K562 (cell line): ENCODE measurements at regions not wholly inside any gene's neighbourhood (a gene's known extent, or its start where the extent isn't known, plus 50 kb on each side); places are given as distances from the start of the nearest gene placed in this dataset.

Experiments
- ATAC-seq: fragments of 200-7000 bp; cut with Tn5 transposase; 3 replicates; pipeline ENCODE4 v1.9.1; 2020; ENCODE audit warnings: moderate library complexity
- BruUV-seq: library from RNA; stranded (reverse); fragments of 400-500 nt; replicated peaks from 2 replicates; lab custom pipeline; 2021; lab: Mats Ljungman, UMichigan
- CTCF ChIA-PET: fragments of 300-600 bp; formaldehyde crosslinking; extraction: SDS; loops from one replicate; lab custom pipeline; 2021; ENCODE audit warnings: low intra/inter-chr PET ratio; lab: Yijun Ruan, JAX
- POLR2A ChIA-PET: fragments of 300-600, 350-650 bp; sonication (Branson Sonifier 250); formaldehyde crosslinking; extraction: SDS; loops from one replicate; lab custom pipeline; 2021; ENCODE audit warnings: antibody characterized with exemption, inconsistent platforms; lab: Yijun Ruan, JAX
- DNase-seq, 4 experiments: peaks; one replicate each; pipeline versions ENCODE4 v3.0.0 to v3.0.0-alpha.2; 2011 to 2018; ENCODE audit warnings: low spot score in 3 of 4, mixed read lengths in 3 of 4; ENCODE audit errors: extremely low read depth in 1 of 4
- FAIRE-seq: peaks from 2 replicates; lab custom pipeline; 2011; peaks lifted over from hg19 to GRCh38; lab: Jason Lieb, UNC
- H2AFZ ChIP-seq: 2 replicates; pipeline ENCODE4 v1.6.0; 2011; ENCODE audit warnings: low read depth, low read length, control low read depth, inconsistent platforms
- H3K27ac ChIP-seq: fragments of 200-600 bp; 3 replicates; pipeline ENCODE4 v1.8.0; 2011; ENCODE audit warnings: low read depth, mild to moderate bottlenecking, control low read depth, inconsistent platforms, low read length, moderate library complexity, mixed read lengths; ENCODE audit errors: extremely low read depth
- H3K27me3 ChIP-seq, 2 experiments: fragments of 300-600 bp in 1 of 2; 2 replicates in 1 of 2; 3 replicates in 1 of 2; pipeline versions ENCODE4 v1.6.0 to v1.8.0; 2011; ENCODE audit warnings: inconsistent platforms in 2 of 2, low read length in 2 of 2, mild to moderate bottlenecking in 1 of 2, mixed read lengths in 1 of 2, moderate library complexity in 1 of 2; ENCODE audit not compliant: control insufficient read depth in 2 of 2, insufficient read depth in 2 of 2
- H3K36me3 ChIP-seq: fragments of 300-600 bp; 3 replicates; pipeline ENCODE4 v1.8.0; 2011; ENCODE audit warnings: mild to moderate bottlenecking, low read length, inconsistent platforms; ENCODE audit not compliant: control insufficient read depth, insufficient read depth
- H3K4me1 ChIP-seq, 2 experiments: fragments of 200-600 bp in 1 of 2; replicated peaks in 1 of 2; 2 replicates in 1 of 2; 3 replicates in 1 of 2; pipeline versions ENCODE4 v1.5.1 to v1.8.0; 2011; ENCODE audit warnings: inconsistent platforms in 2 of 2, low read length in 2 of 2, mild to moderate bottlenecking in 1 of 2, mixed read lengths in 1 of 2, moderate library complexity in 1 of 2; ENCODE audit not compliant: control insufficient read depth in 2 of 2, insufficient read depth in 2 of 2
- H3K4me2 ChIP-seq: 2 replicates; pipeline ENCODE4 v1.6.1; 2011; ENCODE audit warnings: low read length, control low read depth, inconsistent platforms, mixed read lengths; ENCODE audit not compliant: insufficient read depth
- H3K4me3 ChIP-seq: fragments of 200-600 bp; sonication (generic), shearing (Covaris generic); 2 replicates; pipeline ENCODE4 v1.5.1; 2016; ENCODE audit warnings: control low read depth, inconsistent platforms
- H3K79me2 ChIP-seq: fragments of 200-600 bp; 3 replicates; pipeline ENCODE4 v1.8.0; 2011; ENCODE audit warnings: low read length, inconsistent platforms; ENCODE audit not compliant: control insufficient read depth, insufficient read depth
- H3K9ac ChIP-seq, 2 experiments: 2 replicates each; pipeline versions ENCODE4 v1.6.0 to v1.6.1; 2011; ENCODE audit warnings: low read depth in 2 of 2, low read length in 2 of 2, control low read depth in 1 of 2, inconsistent platforms in 1 of 2, mild to moderate bottlenecking in 1 of 2, mixed read lengths in 1 of 2; ENCODE audit not compliant: insufficient read depth in 1 of 2
- H3K9me1 ChIP-seq: one replicate; pipeline ENCODE4 v1.6.0; 2011; ENCODE audit warnings: inconsistent platforms, mild to moderate bottlenecking, low read length, moderate library complexity; ENCODE audit not compliant: control insufficient read depth, insufficient read depth
- H3K9me3 ChIP-seq: replicated peaks from 2 replicates; pipeline ENCODE4 v1.5.1; 2011; ENCODE audit warnings: low read depth, low read length, inconsistent platforms; ENCODE audit not compliant: control insufficient read depth, insufficient read depth
- H4K20me1 ChIP-seq: replicated peaks from 2 replicates; pipeline ENCODE4 v1.6.1; 2011; ENCODE audit warnings: low read length, inconsistent platforms, mixed read lengths; ENCODE audit not compliant: control insufficient read depth, insufficient read depth
- C11orf30 ChIP-seq: fragments of 450-650 bp; IDR thresholded peaks from 2 replicates; pipeline ENCODE4 v1.6.1; 2016; ENCODE audit warnings: low read depth, mild to moderate bottlenecking
- NR4A1 ChIP-seq, 2 experiments: fragments of 250-450 bp in 1 of 2; fragments of 450-650 bp in 1 of 2; sonication (Bioruptor Pico) in 1 of 2; IDR thresholded peaks; 2 replicates each; pipeline versions ENCODE4 v1.4.0 to v1.6.1; 2016 to 2020; ENCODE audit warnings: mild to moderate bottlenecking in 2 of 2, missing compliant biosample characterization in 1 of 2, missing genetic modification characterization in 1 of 2, moderate library complexity in 1 of 2
- RFX1 ChIP-seq: fragments of 450-650 bp; IDR thresholded peaks from 2 replicates; pipeline ENCODE4 v1.6.1; 2016; ENCODE audit warnings: mild to moderate bottlenecking, moderate library complexity
- TCF3 ChIP-seq: sonication (generic); formaldehyde crosslinking; IDR thresholded peaks from 2 replicates; pipeline ENCODE4 v1.4.0; 2020; ENCODE audit warnings: mild to moderate bottlenecking, missing genetic modification reagents
- ZNF75A ChIP-seq: fragments of 450-650 bp; formaldehyde crosslinking; IDR thresholded peaks from 2 replicates; pipeline ENCODE4 v1.4.0; 2020; ENCODE audit warnings: mild to moderate bottlenecking
- WGBS: fragments of 100-300 bp; shearing (Covaris generic); methylation state at CpG from one replicate; pipeline ENCODE4 v1.1.6; 2016; ENCODE audit warnings: low coverage, mixed read lengths; ENCODE audit not compliant: insufficient coverage; ENCODE audit errors: missing lambda C conversion rate; 5-methylcytosine and 5-hydroxymethylcytosine counted together
- in situ Hi-C: fragments of 300-500 bp; cut with MboI; formaldehyde crosslinking; loops from 4 replicates; pipeline ENCODE4 v1.15.0; 2018; ENCODE audit warnings: inconsistent platforms, mixed read lengths
- intact Hi-C: fragments of 100-400 bp; cut with micrococcal nuclease; formaldehyde crosslinking; loops from 2 replicates; pipeline ENCODE4 v1.14.2; 2022
- TF ChIP-seq, protein P1 (sequence below), 3 experiments: fragments of 200-800 bp in 1 of 3; fragments of 250-450 bp in 1 of 3; fragments of 450-650 bp in 1 of 3; sonication (Bioruptor Pico) in 1 of 3; sonication (Bioruptor generic) in 1 of 3; formaldehyde crosslinking in 1 of 3; IDR thresholded peaks; 2 replicates each; pipeline versions ENCODE4 v1.6.1 to v1.8.0; 2016 to 2022; ENCODE audit warnings: mild to moderate bottlenecking in 2 of 3, missing genetic modification characterization in 2 of 3, missing compliant biosample characterization in 1 of 3, moderate library complexity in 1 of 3

- no peak overlapping the region for H3K4me2 ChIP-seq
- TF ChIP-seq C11orf30 (no peak), NR4A1 (CRISPR knock-in tag; IDR thresholded peaks at IDR 0.05) (no peak), NR4A1 (tag; IDR thresholded peaks at IDR 0.05) (no peak), ZNF75A (CRISPR knock-in tag) (no peak), RFX1 (peak; percentile 2; the same call in 1 of the 2 replicates), TCF3 (no peak)
- TF ChIP-seq, protein P1, sequence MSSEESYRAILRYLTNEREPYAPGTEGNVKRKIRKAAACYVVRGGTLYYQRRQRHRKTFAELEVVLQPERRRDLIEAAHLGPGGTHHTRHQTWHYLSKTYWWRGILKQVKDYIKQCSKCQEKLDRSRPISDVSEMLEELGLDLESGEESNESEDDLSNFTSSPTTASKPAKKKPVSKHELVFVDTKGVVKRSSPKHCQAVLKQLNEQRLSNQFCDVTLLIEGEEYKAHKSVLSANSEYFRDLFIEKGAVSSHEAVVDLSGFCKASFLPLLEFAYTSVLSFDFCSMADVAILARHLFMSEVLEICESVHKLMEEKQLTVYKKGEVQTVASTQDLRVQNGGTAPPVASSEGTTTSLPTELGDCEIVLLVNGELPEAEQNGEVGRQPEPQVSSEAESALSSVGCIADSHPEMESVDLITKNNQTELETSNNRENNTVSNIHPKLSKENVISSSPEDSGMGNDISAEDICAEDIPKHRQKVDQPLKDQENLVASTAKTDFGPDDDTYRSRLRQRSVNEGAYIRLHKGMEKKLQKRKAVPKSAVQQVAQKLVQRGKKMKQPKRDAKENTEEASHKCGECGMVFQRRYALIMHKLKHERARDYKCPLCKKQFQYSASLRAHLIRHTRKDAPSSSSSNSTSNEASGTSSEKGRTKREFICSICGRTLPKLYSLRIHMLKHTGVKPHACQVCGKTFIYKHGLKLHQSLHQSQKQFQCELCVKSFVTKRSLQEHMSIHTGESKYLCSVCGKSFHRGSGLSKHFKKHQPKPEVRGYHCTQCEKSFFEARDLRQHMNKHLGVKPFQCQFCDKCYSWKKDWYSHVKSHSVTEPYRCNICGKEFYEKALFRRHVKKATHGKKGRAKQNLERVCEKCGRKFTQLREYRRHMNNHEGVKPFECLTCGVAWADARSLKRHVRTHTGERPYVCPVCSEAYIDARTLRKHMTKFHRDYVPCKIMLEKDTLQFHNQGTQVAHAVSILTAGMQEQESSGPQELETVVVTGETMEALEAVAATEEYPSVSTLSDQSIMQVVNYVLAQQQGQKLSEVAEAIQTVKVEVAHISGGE (CRISPR knock-in tag; IDR thresholded peaks at IDR 0.05), result peak in 1 of 3 experiments; percentile 86; a peak in 2 of 6 replicates
Observed at GRCh38 chr20:53890443-53891305, 179.7 kb downstream of the BCAS1 start.

More at GRCh38 chr20:53890443-53891305, 179.7 kb downstream of the BCAS1 start:
- Histone ChIP-seq H3K9me1 (no peaks in the 10 kb centered on the region), H3K4me1 (peaks cover 0 to 8% of the 10 kb centered on the region in 2 experiments; a peak in 2 of 5 replicates), H3K4me3 (no peak overlapping the region), H3K79me2 (no peaks in the 10 kb centered on the region), H3K36me3 (no peaks in the 10 kb centered on the region), H3K27me3 (no peaks in the 10 kb centered on the region), H3K9ac (no peak overlapping the region), H4K20me1 (no peaks in the 10 kb centered on the region), H2AFZ (0 out of 2 replicates have a peak overlapping the region, but pooled peaks have one; percentile 2), H3K9me3 (no peaks in the 10 kb centered on the region), H3K27ac (no peak overlapping the region)
- DNase-seq (no peak), FAIRE-seq (no peak), ATAC-seq (no peak)
- in situ Hi-C loops (no loop called here), intact Hi-C loops (no loop called here)
- POLR2A ChIA-PET, result interaction anchor here (0.6 kb wide), 1 partner anchor 11 kb away, joined by 3 read pairs; no protein-coding TSS in a partner anchor
- CTCF ChIA-PET, result no interaction called here
- 68% methylated on average over 6 of the region's 6 CpGs for WGBS
- BruUV-seq, result no TSS peak
